Natural killer cell (primary cell): ENCODE measurements at regions not wholly inside any gene's neighbourhood (a gene's known extent, or its start where the extent isn't known, plus 50 kb on each side); places are given as distances from the start of the nearest gene placed in this dataset.
A peak's percentile ranks its signal among the peaks of the same experiment; 100 is the strongest.

Source experiments
- ATAC-seq, 3 donors: fragments of 150-1000 bp in 2 of 3; fragments of 200-7000 bp in 1 of 3; cut with Tn5 transposase; 1 replicate in 1 of 3; 2 replicates in 2 of 3; pipeline ENCODE4 v1.10.0; 2021; ENCODE audit warnings: mild to moderate bottlenecking in 2 of 3, moderate library complexity in 2 of 3
- DNase-seq, 2 donors: peaks; one replicate each; pipeline versions ENCODE4 v3.0.0 to v3.0.0-alpha.2; 2013 to 2021; ENCODE audit warnings: mixed read lengths in 1 of 2
- H3K27ac ChIP-seq: one replicate; pipeline ENCODE4 v1.5.1; 2013; ENCODE audit warnings: mild to moderate bottlenecking, low read length
- H3K27me3 ChIP-seq: one replicate; pipeline ENCODE4 v1.6.1; 2013; ENCODE audit warnings: low read length; ENCODE audit not compliant: control insufficient read depth, insufficient read depth
- H3K36me3 ChIP-seq: one replicate; pipeline ENCODE4 v1.6.1; 2013; ENCODE audit warnings: low read length; ENCODE audit not compliant: control insufficient read depth, insufficient read depth
- H3K4me1 ChIP-seq: one replicate; pipeline ENCODE4 v1.6.1; 2013; ENCODE audit warnings: low read length; ENCODE audit not compliant: control insufficient read depth, insufficient read depth
- H3K4me3 ChIP-seq: one replicate; pipeline ENCODE4 v1.5.1; 2013; ENCODE audit warnings: low read length
- H3K9me3 ChIP-seq: one replicate; pipeline ENCODE4 v1.6.1; 2013; ENCODE audit warnings: low read length; ENCODE audit not compliant: control insufficient read depth, insufficient read depth
- H3K27ac Mint-ChIP-seq, 2 donors: one replicate each; pipeline ENCODE4 v1.8.0; 2022; ENCODE audit warnings: mild to moderate bottlenecking in 2 of 2, mixed read lengths in 2 of 2, moderate library complexity in 1 of 2
- H3K27me3 Mint-ChIP-seq, 2 donors: one replicate each; pipeline ENCODE4 v1.8.0; 2022; ENCODE audit warnings: low read depth in 2 of 2, mixed read lengths in 2 of 2
- H3K36me3 Mint-ChIP-seq: one replicate; pipeline ENCODE4 v1.8.0; 2022; ENCODE audit warnings: mixed read lengths
- H3K4me1 Mint-ChIP-seq, 2 donors: one replicate each; pipeline ENCODE4 v1.8.0; 2022; ENCODE audit warnings: mixed read lengths in 2 of 2
- H3K4me3 Mint-ChIP-seq: one replicate; pipeline ENCODE4 v1.8.0; 2022; ENCODE audit warnings: mild to moderate bottlenecking, moderate library complexity, mixed read lengths
- H3K9me3 Mint-ChIP-seq, 2 donors: one replicate each; pipeline ENCODE4 v1.8.0; 2022; ENCODE audit warnings: mixed read lengths in 2 of 2
- CTCF ChIP-seq: fragments of 200-600 bp; IDR thresholded peaks from one replicate; pipeline ENCODE4 v1.8.0; 2022; ENCODE audit warnings: antibody characterized with exemption
- WGBS: methylation state at CpG from one replicate; pipeline ENCODE4 v1.1.7; 2013; ENCODE audit warnings: missing lambda C conversion rate; ENCODE audit not compliant: insufficient coverage; 5-methylcytosine and 5-hydroxymethylcytosine counted together
- intact Hi-C: fragments of 100-400 bp; cut with micrococcal nuclease; formaldehyde crosslinking; loops from one replicate; pipeline ENCODE4 v1.14.2; 2022

- 51% methylated on average over 3 of the region's 4 CpGs for WGBS
- TF ChIP-seq CTCF, result no peak
- Mint-ChIP-seq H3K27me3 (peaks cover 0 to 2% of the 10 kb centered on the region in 2 donors), H3K4me3 (no peak overlapping the region), H3K36me3 (no peaks in the 10 kb centered on the region), H3K4me1 (peaks cover 7 to 11% of the 10 kb centered on the region in 2 donors), H3K27ac (peak overlapping the region in 1 of 2 donors; percentile 23), H3K9me3 (peaks cover 0 to 2% of the 10 kb centered on the region in 2 donors)
- Histone ChIP-seq H3K4me1 (no peaks in the 10 kb centered on the region), H3K27me3 (no peaks in the 10 kb centered on the region), H3K4me3 (no peak overlapping the region), H3K27ac (no peak overlapping the region), H3K36me3 (no peaks in the 10 kb centered on the region), H3K9me3 (peaks cover 9% of the 10 kb centered on the region)
- intact Hi-C loops, result no loop called here
- ATAC-seq (no peak), DNase-seq (no peak)
Observed at GRCh38 chr9:113720495-113720894, 155.6 kb upstream of the ZNF618 start.

GRCh38 chr9:113721856-113722255 lies 154.3 kb upstream of the ZNF618 start:
- no peak for ATAC-seq

GRCh38 chr9:113724202-113724601 lies 151.9 kb upstream of the ZNF618 start:
- intact Hi-C loops, result no loop called here
- peaks cover 0 to 2% of the 10 kb centered on the region in 2 donors for H3K27me3 Mint-ChIP-seq
- WGBS, result 86% methylated on average over 5 of the region's 6 CpGs

More at GRCh38 chr9:113721856-113722255, 154.3 kb upstream of the ZNF618 start:
- no peaks in the 10 kb centered on the region for H3K9me3 Mint-ChIP-seq
- Histone ChIP-seq H3K9me3 (no peaks in the 10 kb centered on the region), H3K27me3 (no peaks in the 10 kb centered on the region), H3K27ac (no peak overlapping the region), H3K4me3 (no peak overlapping the region), H3K4me1 (no peaks in the 10 kb centered on the region), H3K36me3 (no peaks in the 10 kb centered on the region)
- H3K36me3 Mint-ChIP-seq, result no peaks in the 10 kb centered on the region
- H3K27ac Mint-ChIP-seq, result no peak overlapping the region
- WGBS, result no CpG with 5 or more reads among the region's 1 CpG
- no peak overlapping the region for H3K4me3 Mint-ChIP-seq
- TF ChIP-seq CTCF, result no peak
- H3K27me3 Mint-ChIP-seq, result peaks cover 0 to 2% of the 10 kb centered on the region in 2 donors
- peaks cover 7 to 11% of the 10 kb centered on the region in 2 donors for H3K4me1 Mint-ChIP-seq
- intact Hi-C loops, result no loop called here
- no peak for DNase-seq

More at GRCh38 chr9:113724202-113724601, 151.9 kb upstream of the ZNF618 start:
- H3K36me3 ChIP-seq, result no peaks in the 10 kb centered on the region
- no peaks in the 10 kb centered on the region for H3K36me3 Mint-ChIP-seq
- H3K9me3 ChIP-seq, result peaks cover 2% of the 10 kb centered on the region
- DNase-seq (no peak), ATAC-seq (no peak)
- H3K4me1 ChIP-seq, result no peaks in the 10 kb centered on the region
- peaks cover 0 to 2% of the 10 kb centered on the region in 2 donors for H3K9me3 Mint-ChIP-seq
- H3K27me3 ChIP-seq, result no peaks in the 10 kb centered on the region
- no peak overlapping the region for H3K27ac ChIP-seq
- H3K4me1 Mint-ChIP-seq, result peaks cover 7% of the 10 kb centered on the region in 2 donors
- no peak overlapping the region for H3K4me3 Mint-ChIP-seq
- H3K27ac Mint-ChIP-seq, result no peak overlapping the region
- H3K4me3 ChIP-seq, result no peak overlapping the region
- TF ChIP-seq CTCF, result no peak
